Left colon (tissue), 2 donors: ENCODE measurements at regions not wholly inside any gene's neighbourhood (a gene's known extent, or its start where the extent isn't known, plus 50 kb on each side); places are given as distances from the start of the nearest gene placed in this dataset.
"Not testable (repeated sequence)": the region's sequence is repeated elsewhere in the genome, so short reads cannot be mapped to it uniquely, and the experiment has no call there.

ENCODE experiments used
- ATAC-seq: fragments of 200-7000 bp; cut with Tn5 transposase; one replicate; pipeline ENCODE4 v1.9.1; 2020; ENCODE audit warnings: mild to moderate bottlenecking, moderate library complexity
- DNase-seq, 2 donors: peaks; one replicate each; pipeline ENCODE4 v3.0.0-alpha.2; 2020
- intact Hi-C, 2 donors: fragments of 100-400 bp; cut with DNase I in 1 of 2; cut with micrococcal nuclease in 1 of 2; formaldehyde crosslinking; loops; one replicate each; pipeline versions ENCODE4 v1.11.2 to v1.14.0; 2022; cut with DNase I, micrococcal nuclease
- donor health status: DM: no; HTN: no; CAD: no.
- donor health status: DM: yes; HTN: yes; CAD: no.

- intact Hi-C loops = no loop called here
- ATAC-seq (no peak), DNase-seq (no peak)
These were observed 824.9 kb upstream of the CRIM1 start for GRCh38 chr2:35530615-35531135.

GRCh38 chr2:35526741-35527140 lies 828.8 kb upstream of the CRIM1 start:
- DNase-seq (no peak), ATAC-seq (no peak)
- intact Hi-C loops = no loop called here

- intact Hi-C loops = no loop called here
- DNase-seq (no peak), ATAC-seq (no peak)
These were observed 833.1 kb upstream of the CRIM1 start for GRCh38 chr2:35522450-35522849.

- DNase-seq (no peak), ATAC-seq (no peak)
These were observed 844.9 kb upstream of the CRIM1 start for GRCh38 chr2:35510636-35511035.

GRCh38 chr2:35508601-35509000 lies 847.0 kb upstream of the CRIM1 start:
- intact Hi-C loops = no loop called here
- no peak for DNase-seq
- no peak for ATAC-seq

More at GRCh38 chr2:35510636-35511035, 844.9 kb upstream of the CRIM1 start:
- intact Hi-C loops = no loop called here

- intact Hi-C loops = no loop called here
- DNase-seq (no peak), ATAC-seq (no peak)
These were observed 851.2 kb upstream of the CRIM1 start for GRCh38 chr2:35504419-35504818.

- ATAC-seq (no peak), DNase-seq (no peak)
- intact Hi-C loops = no loop called here
These were observed 851.8 kb upstream of the CRIM1 start for GRCh38 chr2:35503738-35504199.

GRCh38 chr2:35503311-35503710 lies 852.3 kb upstream of the CRIM1 start:
- intact Hi-C loops = no loop called here
- DNase-seq (no peak), ATAC-seq (no peak)

GRCh38 chr2:35501076-35501475 lies 854.5 kb upstream of the CRIM1 start:
- ATAC-seq (no peak), DNase-seq (no peak)
- intact Hi-C loops = no loop called here

- intact Hi-C loops = no loop called here
- DNase-seq (no peak), ATAC-seq (no peak)
These were observed 859.6 kb upstream of the CRIM1 start for GRCh38 chr2:35496022-35496421.

GRCh38 chr2:35495182-35495581 lies 860.4 kb upstream of the CRIM1 start:
- DNase-seq (no peak), ATAC-seq (no peak)
- intact Hi-C loops = no loop called here

GRCh38 chr2:35478121-35478520 lies 877.5 kb upstream of the CRIM1 start:
- not testable (repeated sequence) for DNase-seq, ATAC-seq

GRCh38 chr2:35468245-35468644 lies 887.3 kb upstream of the CRIM1 start:
- DNase-seq = no peak
- intact Hi-C loops = no loop called here
- no peak for ATAC-seq

More at GRCh38 chr2:35478121-35478520, 877.5 kb upstream of the CRIM1 start:
- intact Hi-C loops = not testable (repeated sequence)

GRCh38 chr2:35463805-35464596 lies 891.6 kb upstream of the CRIM1 start:
- DNase-seq (no peak), ATAC-seq (no peak)
- intact Hi-C loops = no loop called here

GRCh38 chr2:35462226-35462998 lies 893.2 kb upstream of the CRIM1 start:
- intact Hi-C loops = no loop called here
- DNase-seq = no peak
- ATAC-seq = no peak

GRCh38 chr2:35461406-35461805 lies 894.2 kb upstream of the CRIM1 start:
- intact Hi-C loops = no loop called here
- no peak for ATAC-seq
- DNase-seq = no peak

GRCh38 chr2:35454966-35455638 lies 900.5 kb upstream of the CRIM1 start:
- ATAC-seq (no peak), DNase-seq (no peak)
- intact Hi-C loops = no loop called here

GRCh38 chr2:35447821-35448220 lies 907.8 kb upstream of the CRIM1 start:
- no peak for DNase-seq
- intact Hi-C loops = no loop called here
- ATAC-seq = no peak

- ATAC-seq (no peak), DNase-seq (no peak)
- intact Hi-C loops = no loop called here
These were observed 908.4 kb upstream of the CRIM1 start for GRCh38 chr2:35447215-35447614.
